ENCODE measurements at regions not wholly inside any gene's neighbourhood (a gene's known extent, or its start where the extent isn't known, plus 50 kb on each side); places are given as distances from the start of the nearest gene placed in this dataset.

GRCh38 chr1:2916706-2917105 lies 104.6 kb upstream of the ACTRT2 start:
- DNase-seq (ENCODE audit: low spot score) = no peak

GRCh38 chr1:2917284-2917683 lies 104.0 kb upstream of the ACTRT2 start:
- DNase-seq (ENCODE audit: low spot score) = no peak

DNA sequence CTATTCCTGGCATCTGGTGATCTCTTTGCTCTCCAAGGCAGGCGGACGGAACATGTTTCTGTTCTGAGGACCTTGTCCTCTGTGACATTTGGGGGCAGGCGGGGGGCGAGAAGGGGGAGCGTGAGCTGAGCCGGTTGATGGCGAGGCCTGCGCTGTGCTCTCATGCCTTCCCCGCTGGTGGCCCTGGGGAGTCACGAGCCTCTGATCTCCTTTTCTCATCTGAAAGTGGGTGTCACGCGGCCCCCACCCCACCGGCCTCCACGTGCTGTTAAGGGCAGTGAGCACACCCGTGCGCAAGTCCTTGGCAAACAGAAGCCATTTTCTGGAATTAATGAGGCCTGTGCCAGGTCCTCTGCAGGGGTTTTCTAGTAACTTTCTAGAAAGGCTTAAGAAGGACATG lies 102.8 kb upstream of the ACTRT2 start:
- no peak for DNase-seq (ENCODE audit: low spot score)

DNA sequence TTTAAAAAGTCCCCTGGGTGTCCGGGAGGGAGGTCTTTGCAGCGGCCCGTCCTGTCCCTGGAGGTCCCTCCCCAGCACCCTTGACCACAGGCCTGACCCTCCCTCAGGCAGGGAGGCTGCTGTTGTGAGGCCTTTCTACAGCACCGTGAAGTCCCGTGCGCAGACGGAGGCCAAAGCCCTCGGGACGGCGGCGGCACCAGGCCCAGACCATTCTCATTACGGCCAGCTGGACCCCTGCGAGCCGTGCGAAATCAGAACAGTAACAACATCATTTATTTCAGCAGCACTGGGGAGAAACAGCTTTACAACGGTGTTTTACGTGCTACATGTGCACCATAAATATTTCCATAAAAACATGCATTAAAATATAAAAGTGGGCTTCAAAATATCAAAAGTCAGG lies 101.4 kb upstream of the ACTRT2 start:
- DNase-seq (ENCODE audit: low spot score) = no peak

DNA sequence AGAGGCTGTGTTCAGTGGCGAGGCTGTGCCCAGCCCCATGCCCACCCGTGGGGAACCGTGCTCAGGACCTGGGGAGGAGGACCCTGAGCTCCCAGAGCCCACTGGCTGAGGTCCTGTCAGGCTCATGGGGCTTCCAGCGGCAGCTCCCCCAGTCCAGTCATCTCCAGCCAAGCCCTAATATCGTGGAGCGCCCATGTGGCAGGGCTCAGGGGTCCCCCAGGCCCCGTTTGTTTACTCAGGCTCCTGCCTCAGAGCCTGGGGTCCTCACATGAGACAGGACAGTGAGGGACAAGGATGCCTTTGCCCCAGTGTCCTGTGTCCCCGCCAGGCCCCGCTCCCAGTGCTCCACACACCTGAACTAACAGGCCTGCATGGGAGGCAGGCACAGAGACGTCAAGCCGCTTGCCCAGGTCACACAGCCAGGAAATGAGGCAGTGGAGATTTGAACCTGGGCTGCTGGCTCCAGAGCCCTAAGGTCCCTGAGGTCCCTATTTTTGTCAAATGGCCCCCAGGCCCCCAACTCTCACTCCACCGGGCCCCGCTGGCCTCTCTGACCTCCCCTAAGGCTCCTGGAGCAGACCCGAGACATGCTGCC lies 100.7 kb upstream of the ACTRT2 start:
- no peak for DNase-seq (ENCODE audit: low spot score)

DNA sequence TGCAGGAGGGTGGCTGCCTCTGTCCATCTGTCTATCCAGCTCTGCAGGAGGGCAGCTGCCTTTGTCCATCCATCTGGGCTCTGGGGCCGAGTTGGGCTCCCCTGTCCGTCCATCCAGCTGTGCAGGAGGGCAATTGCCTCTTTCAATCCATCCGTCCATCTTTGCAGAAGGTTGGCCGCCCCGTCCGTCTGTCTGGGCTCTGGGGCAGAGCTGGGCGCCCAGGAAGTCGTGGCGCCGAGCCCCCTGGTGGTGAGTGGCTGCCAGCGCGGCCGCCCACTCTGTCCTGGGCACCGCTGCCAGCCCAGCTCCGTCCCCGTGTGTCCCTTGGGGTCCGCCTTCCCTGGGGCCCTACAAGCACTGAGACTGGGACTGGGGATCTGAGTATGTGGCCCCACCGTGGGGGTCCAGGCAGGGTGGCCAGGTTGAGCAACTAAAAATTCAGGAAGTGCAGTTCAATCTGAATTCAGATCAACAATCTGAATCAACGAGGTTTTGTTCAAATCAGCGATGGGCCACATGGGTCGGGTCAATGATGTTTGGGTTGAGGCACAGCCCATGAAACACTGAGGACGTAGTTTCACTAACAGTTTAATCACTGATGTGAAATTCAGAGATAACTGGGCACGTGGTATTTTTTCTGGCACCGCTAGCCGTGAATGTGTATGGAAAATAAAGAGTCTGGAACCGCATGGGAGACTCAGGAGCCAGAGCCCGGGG lies 99.1 kb upstream of the ACTRT2 start:
- no peak for DNase-seq (ENCODE audit: low spot score)

- no peak for DNase-seq (ENCODE audit: low spot score)
Measured at GRCh38 chr1:2923351-2923750, 97.9 kb upstream of the ACTRT2 start.

DNA sequence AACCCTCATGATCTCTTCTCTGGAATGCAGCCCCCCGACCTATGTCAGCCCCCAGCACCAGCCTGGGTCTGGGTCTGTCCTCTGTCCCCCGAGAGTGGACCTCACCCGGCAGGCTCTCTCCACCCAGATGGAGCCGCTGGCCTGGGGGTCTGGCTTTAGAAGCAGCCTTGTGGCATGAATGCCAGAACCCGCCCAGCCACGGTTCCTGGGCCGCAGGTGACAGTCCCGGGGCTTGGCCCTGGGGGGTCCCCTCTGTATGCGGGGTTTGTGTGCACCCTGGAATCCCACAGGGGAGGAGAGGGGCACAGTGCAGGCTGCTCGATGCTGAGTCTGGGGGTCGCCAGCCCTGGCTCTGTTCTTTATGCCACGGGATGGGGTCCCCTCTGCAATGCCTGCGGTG lies 96.0 kb upstream of the ACTRT2 start:
- no peak for DNase-seq (ENCODE audit: low spot score)

- DNase-seq (ENCODE audit: low spot score) = no peak
Measured at GRCh38 chr1:2925918-2926317, 95.3 kb upstream of the ACTRT2 start.

DNA sequence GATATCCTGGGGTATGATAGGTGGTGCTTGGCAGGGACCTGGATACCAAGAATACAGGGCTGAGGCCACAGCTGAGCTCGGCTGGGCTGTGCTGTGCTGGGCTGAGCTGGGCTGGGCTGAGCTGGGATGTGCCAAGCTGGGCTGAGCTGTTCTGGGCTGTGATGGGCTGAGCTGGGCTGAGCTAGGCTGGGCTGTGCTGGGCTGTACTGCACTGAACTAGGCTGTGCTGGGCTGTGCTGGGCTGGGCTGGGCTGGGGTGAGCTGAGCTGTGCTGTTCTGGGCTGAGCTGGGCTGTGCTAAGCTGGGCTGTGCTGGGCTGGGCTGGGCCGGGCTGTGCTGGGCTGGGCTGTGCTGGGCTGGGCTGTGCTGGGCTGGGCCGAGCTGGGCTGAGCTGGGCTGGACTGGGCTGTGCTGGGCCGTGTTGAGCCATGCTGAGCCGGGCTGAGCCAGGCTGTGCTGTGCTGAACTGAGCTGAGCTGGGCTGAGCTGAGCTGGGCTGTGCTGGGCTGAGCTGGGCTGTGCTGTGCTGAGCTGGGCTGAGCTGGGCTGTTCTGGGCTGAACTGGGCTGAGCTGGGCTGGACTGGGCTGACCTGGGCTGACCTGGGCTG lies 94.7 kb upstream of the ACTRT2 start:
- DNase-seq (ENCODE audit: low spot score) = no peak

DNA sequence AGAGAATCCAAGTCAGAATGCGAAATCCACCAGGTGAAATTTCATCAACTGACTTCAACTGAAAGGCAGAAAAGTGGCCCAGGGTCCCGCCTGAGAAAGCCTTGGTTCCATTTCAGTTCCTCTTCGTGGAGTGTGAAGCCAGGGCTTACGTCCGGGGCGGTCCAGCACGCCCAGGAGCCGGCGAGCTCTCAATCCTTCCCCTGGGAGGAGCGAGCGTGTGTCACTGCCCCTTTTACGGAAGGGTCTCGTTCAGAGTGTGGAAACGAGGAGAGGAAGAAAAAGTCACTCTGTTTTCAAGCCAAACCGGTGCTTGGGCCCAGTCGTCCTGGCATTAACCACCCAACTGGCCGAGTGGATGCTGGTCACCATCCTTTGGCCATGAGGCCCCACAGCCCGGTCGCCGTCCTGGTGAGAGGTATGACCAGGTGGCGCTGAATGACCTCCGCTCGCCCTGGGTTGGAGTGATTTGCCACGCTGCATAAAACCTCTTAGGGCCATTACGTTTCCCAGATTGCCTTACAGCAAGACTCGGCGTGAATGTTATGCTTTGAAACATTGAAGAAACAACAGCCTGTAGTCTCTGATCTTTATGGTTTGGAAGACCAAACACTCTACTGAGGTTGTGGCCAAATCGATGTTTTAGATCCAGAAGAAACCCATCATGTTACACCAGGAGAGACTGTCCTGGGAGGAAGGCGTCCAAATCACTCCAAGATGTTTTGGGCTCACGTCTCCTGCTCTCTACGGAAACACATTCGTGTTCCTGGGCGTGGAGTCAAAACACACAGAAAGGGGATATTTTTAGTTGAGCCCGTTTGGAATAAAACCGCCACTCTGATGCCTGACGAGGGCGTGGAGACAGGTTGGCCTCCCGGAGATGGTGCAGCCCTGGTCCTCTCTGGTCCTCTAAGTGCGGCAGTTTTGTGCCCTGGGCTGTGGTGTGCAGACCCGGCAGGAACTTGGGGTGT lies 93.6 kb upstream of the ACTRT2 start:
- DNase-seq (ENCODE audit: low spot score) = no peak

DNA sequence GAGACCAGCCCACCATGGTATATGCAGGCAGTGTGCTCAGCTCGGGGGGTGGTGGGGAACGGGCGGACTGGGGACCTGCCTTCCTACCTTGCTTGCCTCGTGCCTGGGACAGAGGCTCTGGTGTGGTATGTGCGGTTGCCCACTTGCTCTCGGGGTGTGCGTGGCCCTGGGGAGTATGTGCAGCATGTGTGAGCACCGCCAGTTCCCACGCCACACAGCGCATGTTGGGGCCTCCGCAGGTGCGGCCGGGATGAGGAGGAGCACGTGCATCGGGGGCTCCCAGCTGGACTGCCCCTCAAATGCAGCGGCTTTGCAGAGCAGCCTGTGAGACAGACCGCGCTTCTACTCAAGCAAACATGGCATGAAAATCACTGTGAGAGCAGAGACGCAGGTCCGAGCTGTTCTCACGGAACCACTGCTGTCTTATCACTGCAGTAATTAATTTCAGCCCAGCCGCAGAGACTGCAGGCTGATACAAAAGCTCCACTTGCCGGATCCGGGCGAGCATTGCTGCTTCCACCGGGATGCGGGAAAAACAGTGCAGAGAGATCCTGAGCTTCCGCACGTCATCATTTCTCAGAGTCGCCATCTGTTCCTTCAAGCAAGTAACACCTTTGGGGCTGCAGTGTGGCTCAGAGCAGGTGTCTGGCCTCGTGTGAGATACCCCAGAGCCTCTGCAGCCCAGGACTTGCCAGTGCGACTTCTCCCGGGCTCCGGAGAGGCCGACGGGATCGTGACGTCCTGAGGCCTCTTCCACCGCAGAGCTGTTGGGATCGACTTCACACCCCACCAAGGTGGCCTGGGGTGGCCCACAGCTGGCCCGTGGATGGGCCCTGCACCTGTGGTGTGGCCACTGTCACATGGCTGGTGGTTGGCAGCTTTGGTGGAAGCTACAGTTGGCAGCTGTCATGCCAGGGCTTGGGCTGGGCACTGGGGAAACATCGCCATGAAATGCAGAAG lies 92.6 kb upstream of the ACTRT2 start:
- no peak for DNase-seq (ENCODE audit: low spot score)

- no peak for DNase-seq (ENCODE audit: low spot score)
Measured at GRCh38 chr1:2929335-2929734, 91.9 kb upstream of the ACTRT2 start.

GRCh38 chr1:2930016-2930815 lies 91.1 kb upstream of the ACTRT2 start:
- DNase-seq (ENCODE audit: low spot score) = no peak

DNA sequence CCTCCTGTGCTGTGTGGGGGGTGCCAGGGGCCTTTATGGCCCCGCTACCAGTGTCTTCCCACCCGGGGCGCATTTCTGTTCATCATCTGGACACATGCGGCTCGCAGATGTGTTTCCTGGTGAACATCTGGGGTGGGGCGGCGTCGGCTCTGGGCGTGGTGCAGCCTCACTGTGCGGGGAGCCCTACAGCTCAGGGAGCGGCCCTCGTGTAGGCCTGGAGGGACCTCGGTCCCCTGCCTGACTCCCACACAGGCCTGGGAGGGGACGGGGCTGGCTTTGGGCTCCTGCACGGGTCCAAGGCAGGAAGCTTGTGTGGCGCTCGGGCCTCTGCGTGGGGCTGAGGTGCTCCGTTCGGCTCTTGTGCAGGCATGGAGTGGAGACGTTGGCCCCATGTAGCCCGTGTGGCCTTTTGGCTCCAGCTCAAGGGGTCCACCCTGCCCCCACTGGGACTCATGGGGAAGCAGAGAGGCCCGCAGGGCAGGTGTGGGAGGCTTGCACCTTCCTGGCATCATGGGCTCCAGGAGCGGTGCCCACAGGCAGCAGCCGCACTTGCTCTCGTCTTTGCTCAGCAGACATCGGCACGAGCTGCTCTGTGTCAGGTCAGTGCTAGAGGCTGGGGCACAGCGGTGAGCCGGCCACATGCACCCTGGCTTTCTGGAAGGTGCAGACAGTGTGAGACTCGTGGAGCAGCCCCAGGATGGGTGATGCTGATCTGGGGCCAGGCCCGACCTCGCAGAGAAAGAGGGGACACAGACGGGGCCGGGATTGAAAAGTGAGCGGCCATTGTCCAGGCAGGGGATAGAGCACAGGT lies 90.1 kb upstream of the ACTRT2 start:
- no peak for DNase-seq (ENCODE audit: low spot score)

DNA sequence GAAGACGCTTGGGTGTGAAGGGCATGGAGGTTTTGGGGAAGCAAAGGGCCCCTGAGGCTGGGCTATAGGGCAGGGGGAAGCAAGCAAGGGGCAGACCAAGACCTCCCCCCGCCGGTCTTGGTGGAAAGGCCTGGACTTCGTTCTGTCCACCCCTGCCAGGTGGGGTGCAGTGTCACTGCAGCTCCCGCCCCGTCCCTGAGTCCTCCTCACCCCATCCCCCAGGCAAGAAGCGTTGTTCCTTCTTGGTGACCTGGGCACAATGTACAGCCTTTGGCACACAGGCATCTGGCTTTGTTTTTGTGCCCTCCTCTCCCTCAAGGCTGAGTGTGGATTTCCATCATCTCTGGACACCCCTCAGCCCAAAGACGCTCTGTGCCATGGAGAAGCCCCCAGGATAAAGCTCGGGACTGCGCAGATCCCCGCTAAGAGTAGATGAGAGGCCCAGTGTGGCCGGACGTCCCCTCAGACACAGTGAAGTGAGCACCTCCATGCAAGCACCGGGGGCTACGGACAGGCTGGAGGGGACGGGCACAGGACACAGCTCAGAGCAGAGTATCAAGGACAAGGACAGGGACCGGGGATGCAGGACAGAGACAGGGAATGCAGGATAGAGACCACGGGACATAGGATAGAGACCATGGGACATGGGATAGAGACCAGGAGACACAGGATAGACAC lies 89.4 kb upstream of the ACTRT2 start:
- DNase-seq (ENCODE audit: low spot score) = no peak

GRCh38 chr1:2932671-2933350 lies 88.5 kb upstream of the ACTRT2 start:
- no peak for DNase-seq (ENCODE audit: low spot score)

DNA sequence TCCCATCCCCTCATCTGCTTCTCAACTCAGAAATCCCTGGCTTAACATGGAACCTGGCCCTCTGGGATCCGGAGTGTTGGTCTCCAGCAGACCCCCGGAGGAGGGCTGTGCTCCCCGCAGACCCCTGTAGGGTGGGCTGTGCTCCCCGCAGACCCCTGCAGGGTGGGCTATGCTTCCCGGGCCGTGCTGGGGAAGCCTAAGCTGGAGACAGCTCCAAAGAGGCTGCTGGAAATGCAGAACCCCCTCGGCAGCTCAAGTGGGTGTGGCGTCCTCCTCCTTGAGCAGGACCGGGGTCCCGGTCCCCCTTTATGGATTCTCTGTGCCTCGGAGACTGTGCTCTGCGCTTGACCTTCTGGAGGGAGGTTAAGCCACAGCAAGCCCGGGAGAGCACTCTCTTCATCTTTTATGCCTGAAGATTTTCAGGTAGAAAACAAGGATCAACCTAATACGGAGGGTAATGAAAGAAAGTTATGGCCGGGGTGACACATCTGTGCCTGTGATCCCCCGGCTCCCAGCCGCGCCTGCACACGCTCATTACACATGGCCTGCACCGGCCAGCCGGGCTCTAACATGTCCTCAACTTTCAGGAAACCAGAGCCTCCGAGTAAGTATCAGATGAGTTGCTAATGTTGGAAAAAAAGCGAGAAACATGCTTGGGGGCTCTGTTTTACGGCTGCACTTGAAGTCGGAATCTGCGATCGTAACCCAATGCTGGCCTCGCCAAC lies 87.7 kb upstream of the ACTRT2 start:
- DNase-seq (ENCODE audit: low spot score) = no peak

Measured in globus pallidus (tissue), 1 donor.